EH (cell line): ENCODE measurements at regions not wholly inside any gene's neighbourhood (a gene's known extent, or its start where the extent isn't known, plus 50 kb on each side); places are given as distances from the start of the nearest gene placed in this dataset.

Experiments
- DNase-seq: peaks from one replicate; pipeline ENCODE4 v3.0.0-alpha.2; 2015; ENCODE audit warnings: low read depth

DNA sequence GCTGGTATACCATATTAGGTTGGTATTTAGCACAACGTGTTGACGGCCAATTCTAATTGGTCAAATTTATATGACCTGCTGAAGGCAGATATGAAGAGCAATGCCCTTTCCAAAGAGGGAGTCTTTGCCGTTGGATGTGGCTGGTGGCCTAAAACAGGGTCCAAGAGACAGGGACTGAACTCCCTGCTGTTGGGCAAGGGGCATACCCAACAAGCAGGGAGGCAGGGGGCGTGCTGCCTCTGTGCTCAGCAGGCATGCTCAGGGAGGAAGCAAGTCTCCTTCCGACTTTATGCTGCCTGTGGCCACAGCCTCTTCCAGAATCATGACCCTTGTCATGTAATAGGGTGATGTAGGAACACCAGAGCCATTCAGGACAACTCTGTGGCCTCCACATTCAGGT is 167.7 kb upstream of the NPVF start:
- no peak for DNase-seq

DNA sequence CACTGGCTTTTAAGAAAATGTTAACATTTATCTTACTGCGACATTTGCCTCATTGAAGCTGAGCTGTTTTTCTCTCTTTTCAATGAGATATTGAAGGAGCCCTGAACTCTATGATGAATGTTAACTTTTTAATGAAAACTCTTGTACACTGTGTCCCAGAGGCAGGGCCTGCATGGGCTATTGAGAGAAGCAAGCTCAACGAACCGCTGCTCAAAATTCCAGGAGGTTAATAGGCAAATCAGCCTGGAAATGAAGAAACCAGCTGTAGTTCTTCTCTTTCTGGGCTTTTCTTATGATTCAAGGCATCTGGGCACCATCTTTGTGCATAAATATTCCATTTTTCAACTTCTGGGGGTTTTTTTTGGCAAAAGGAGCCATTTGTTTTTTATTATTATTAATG is 168.4 kb upstream of the NPVF start:
- DNase-seq, result no peak

DNA sequence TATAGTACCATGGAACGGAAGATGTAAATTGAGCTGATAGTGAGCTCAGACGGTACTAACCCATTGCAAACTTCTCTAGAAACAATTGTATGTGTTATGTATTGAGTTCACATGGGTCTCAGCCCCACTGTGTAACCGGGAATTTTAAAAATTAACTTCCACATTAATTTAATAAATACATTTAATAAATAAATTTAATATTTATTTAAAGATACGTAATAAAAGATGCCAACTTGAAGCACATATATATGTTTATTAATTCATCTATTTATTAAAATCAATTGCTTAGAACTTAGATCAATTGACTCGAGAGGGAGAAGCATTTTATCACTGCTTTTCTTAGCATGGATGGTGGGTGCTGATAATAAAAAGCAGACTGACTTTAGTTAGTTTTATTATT is 170.1 kb upstream of the NPVF start:
- no peak for DNase-seq

DNA sequence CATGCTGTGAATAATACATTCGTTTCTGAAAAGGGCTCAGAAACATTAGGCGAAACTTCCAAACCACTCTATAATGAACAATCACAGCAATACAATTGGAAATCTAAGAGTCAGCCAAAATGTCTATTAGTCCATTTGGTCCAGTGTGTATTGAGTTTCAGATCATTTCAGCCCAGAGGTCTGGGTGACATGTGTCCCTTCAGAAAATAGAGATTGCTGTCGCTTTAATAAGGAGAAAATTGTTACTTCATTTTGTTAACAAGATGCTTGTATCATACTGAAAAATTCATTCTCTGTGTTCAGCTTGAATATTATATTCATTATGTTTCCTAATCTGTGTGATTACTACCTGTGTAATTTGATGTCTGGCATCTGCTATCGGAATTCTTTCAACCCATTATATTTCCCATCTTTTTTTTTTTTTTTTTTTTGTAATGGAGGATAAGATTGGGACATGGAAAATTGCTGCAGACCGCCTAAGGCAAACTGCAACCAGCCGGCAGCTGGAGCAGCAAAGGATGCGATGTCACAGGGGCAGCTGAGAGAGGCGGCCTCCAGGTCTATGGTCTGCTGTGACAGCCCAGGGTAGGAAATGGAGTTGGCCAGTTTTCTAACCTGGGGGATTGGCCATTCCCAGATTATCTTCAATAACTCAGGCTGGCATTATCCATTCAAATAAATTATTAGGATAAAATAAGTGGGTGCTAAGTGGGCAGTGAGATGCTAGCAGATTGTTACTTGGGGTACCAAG is 170.9 kb upstream of the NPVF start:
- no peak for DNase-seq

DNA sequence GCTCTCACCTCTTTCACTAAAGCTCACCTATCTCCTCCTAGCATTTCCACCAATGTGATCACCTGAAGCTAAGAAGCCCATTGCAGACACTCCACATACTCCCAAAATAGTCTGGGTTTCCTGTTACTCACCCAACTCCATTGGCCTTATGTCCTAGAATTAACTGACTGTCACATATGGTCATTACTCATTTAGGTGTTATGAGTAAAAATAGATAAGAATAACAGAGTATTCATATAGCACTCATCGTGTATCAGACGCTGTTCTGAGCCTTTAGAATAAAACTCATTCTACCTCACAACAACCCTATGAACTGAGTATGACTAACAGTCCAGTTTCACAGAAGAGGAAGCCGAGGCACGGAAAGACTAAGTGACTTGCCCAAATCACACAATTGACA is 174.2 kb upstream of the NPVF start:
- DNase-seq, result no peak

DNA sequence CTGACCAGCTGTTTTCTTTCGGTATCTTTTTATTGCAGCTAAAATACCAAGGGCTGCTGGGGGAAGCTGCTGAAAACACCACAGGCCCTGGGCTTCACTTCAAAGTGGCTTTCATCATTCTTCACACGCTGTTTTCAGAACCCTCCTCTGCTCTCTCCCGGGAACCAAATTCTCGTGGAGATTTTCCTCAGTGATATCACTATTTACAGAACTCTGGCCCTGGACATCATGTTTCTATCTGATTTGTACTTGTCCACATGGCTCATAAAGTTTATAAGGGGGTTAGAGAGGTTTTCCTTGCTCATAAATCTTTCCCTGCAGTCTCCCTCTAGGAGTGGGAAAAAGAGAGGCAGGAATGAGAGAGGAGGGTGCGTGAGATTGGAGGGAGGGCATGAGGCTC is 177.4 kb upstream of the NPVF start:
- no peak for DNase-seq

DNA sequence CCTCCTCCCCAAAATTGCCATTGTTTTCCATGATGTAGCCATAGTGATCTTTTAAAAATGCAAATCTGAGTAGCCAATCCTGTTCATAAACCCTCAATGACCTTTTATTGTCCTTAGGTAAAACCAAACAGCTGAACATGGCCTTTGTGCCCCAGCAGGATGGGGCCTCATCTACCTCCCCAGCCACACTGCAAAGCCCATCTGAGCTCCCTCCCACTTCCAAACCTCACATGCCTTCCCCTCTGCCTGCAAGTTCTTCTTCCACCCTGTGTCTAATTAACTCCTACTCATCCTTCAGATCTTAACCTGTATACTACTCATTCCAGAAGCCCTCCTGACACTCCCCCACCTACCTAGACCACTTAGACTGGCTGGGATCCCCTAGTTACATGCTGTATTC is 178.8 kb upstream of the NPVF start:
- DNase-seq, result no peak

DNA sequence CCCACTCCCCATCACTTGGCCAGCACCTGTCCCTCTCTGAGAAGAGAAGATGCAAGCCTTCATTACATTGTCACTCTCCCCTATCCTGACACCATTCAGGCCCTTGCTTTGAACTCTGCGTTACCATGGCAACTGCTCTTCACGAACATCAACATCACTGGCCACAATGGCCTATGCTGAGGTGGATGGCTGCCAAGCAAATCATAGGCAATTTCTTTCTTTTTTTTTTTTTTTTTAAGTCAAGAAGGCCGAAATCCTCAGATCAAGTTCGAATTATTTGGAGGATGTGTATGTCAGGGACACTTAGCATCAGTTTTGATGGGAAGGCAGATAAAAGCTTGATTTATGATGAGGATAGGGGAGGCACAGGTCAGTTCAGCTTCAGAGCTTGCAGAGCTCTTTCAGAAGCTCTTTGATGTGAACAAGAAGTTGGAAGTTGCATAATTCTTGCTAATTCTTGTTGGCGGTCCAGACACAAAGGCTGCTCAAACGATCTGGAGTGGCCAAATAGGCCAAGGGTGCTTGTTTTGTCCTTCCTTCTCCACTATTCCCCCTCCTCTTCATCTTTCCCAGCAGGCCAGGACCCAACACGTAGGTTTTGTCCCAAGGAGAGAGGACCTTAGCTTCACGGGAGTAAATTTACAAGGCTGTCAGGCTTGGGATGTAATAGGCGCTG is 179.9 kb upstream of the NPVF start:
- DNase-seq, result no peak

DNA sequence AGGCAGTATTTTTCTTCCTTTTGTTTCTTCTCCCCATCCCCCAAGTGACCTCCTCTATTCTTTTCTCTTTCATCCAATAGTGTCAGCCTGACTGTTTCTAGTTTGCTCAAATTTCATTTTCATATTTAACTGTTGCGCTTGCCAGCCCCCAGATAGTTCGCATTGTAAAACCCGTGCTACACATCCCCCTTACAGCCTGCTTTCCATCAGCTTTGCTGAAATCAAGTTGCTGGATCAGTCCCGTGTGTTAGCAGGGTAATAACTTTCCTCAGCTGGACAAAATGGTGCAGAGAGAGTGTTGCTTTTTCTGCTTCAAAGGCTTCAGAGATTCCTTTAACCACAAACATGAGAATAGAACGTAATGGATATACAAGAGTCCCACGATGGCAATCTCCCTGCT is 180.6 kb upstream of the NPVF start:
- DNase-seq, result no peak

DNA sequence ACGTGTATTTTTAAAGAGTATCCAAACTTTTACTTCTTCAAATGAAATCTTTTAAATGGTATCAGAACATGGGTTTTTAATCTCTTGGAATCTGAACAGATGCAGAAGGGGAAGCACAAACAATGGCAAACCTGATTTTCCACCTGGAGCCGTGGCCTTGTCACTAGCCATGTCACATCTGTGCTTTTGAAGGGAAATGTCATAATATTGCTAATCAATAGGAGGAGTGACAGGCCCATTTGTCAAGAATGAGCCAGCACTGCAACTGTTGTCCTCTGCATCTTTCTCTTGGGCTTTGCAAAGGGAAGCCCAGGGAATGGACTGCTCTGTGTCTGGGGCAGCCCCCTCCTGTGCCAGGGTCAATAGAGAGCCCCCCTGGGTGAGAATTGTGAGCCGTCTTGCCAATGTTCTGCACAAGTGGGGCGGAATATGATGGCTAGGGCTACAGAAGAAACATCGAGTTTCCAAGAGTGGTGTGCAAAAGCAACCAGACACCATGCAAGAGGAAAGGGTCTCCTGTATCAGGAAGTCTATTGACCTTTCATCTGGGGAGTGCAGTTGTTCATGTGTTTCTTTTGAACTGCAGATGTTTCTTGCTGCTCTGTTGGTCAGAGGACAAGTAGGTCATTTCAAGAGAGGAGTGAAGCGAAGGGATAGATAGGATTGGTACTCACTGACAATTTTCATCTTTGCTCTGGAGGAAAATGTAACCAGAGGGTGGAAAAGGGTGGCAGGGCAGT is 181.8 kb upstream of the NPVF start:
- DNase-seq, result no peak

DNA sequence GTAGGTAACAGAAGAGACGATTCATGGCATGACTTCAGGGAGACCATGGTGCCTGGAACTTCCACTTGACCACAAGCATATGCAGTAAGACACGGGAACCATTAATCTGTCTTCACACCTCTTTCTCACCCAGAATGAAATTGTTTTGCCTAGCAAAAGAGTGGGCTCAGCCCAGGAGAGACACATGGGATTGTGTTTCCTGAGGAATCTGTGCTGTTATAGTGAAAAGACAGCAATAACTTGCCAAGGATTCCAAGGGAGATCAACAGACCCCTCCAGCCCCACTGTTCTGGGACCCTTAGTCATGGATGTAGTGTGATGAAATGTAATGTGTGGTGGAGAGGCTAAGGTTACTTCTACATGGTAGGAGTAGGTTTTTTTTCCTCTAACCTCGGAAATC is 192.5 kb upstream of the NPVF start:
- no peak for DNase-seq

DNA sequence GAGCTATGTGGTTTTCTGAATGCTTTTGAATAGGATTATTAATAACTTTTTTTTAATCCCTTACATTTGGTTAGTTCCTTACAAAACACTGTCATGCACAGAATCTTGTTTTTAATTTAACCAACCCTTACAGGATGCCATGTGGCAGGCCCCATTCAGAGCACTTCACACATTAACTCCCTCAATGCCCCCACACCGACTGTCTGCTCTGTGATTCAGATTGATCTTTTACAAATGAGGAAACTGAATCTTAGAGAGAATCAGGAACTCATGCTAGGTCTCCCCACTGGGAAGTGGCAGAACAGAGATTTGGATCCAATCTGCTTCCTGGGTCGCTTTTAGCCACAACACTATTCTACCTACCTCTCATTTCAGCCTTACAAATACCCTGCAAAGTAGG is 195.8 kb upstream of the NPVF start:
- DNase-seq, result no peak

DNA sequence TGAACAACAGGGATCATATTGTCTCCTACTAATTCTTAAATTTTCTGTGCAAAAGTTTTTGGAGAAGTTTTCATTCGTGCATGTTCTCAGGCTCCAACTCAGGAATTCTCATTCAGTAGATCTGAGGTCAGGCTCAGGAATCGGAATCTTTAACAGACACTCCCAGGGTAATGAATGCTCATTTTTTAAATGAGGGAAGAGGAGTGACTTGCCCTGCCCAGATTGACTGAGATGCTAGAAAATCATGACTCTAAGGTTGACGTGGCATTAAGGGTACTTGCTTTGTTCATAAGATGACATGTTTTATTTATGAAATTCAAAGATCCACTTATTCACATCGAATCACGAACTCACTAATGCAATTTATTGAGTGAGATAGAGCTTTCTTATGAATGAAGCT is 196.6 kb upstream of the NPVF start:
- no peak for DNase-seq

DNA sequence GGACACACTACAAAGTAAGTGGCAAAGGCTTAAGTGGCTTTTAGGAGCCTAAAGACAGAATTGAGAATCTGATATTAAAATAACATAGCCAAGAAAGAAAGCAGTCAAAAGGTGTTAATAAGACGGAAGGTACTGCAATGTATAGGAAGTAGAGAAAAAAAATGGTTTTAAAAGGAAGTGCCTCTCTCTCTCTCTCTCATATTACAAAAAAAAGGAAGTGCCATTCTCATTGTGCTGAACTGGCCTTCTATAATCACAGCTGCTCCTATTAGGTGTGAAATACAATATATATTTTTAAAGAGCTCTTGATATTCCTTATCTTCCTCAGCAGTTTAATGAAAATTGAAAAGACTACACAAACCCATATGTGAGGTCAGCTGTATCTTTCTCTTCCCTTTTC is 199.4 kb upstream of the NPVF start:
- DNase-seq, result no peak

DNA sequence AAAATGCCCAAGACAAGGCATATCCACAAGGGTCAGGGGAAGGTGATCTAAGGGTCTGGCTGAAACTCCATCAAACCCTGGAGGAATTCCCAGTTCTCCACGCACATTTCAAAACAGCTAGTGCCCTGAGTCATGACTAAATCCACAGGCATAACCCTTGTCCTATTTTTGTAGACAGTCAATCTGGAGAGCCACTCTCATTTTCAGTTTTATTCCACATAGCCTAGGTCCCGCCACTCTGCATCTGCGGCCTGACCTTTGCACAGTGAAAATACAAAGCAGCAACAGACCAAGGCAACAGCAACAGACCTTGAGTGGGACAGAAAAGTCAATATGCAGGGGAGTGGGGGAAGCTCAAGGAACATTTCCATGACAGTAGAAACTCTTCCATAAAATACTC is 201.4 kb upstream of the NPVF start:
- no peak for DNase-seq

DNA sequence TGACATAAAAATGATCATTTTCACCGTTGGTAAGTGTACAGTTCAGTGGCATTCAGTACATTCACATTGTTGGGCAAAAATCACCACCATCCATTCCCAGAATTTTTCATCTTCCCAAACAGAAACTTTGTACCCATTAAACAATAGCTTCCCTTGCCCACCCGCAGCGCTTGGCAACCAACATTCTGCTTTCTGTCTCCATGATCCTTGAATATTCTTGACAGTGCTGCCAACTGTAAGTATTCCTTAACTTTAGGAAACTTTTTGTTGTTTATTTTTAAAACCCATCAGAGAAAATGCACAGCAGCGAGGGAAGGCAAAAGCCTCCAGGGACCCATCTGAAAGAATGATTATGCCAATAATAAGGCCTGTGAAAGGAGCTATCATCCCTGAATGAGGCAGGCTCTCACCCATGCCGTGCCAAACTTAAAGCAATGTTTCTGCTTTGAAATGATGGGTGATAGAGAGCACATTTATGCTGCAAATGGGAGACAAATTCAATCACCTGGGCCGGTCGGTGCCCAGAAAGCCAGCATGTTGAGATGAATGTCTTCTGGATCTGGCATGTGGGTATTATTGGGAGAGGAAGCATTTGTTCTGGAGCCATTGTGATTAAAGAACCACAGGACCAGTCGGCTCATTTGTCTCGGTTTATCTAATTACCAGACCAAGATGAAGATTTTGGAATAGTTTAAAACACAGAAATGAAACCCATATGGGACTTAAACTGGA is 202.1 kb upstream of the NPVF start:
- no peak for DNase-seq

DNA sequence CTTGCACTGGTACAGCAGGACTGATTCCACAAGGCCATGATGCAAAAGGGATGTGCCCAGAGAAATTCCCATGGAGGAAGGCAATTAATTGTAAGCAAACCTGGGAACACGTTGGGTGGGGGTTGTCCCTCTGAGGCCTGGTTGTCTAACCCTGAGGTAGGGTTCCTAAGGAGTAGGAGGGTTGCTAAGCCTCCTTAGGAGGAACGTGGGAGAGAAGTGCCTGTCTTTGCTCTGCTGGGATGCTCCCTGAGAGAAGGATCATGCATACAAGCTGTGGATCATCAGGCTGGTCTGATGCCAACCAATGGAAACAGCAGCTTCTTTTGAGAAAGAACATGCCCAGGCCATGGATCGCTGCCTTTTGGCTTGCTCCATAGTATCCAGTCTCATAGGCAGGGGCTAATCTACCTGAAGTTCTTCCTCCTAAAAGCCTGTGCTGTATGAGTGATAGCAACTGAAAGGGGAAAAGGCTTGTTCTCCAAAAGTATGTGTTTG is 203.7 kb upstream of the NPVF start:
- no peak for DNase-seq

DNA sequence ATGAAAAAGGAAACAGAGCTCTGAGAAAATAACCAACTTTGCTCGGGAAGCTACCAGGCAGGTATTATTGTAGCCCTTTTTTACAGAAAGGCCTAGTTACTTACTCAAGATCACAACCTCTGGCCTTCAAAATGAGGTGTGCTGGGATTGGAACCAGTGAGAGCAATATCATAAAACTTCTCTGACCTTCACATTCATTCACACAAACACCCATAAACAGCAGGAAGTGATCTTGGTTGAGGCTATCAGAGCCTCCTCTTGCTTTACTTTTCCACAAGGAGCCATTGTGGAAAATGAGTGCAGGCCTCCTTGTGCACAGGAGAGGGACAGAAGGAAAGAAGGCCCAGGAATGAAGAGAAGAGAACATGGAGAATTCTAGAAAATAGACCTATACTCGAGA is 204.5 kb upstream of the NPVF start:
- DNase-seq, result no peak

DNA sequence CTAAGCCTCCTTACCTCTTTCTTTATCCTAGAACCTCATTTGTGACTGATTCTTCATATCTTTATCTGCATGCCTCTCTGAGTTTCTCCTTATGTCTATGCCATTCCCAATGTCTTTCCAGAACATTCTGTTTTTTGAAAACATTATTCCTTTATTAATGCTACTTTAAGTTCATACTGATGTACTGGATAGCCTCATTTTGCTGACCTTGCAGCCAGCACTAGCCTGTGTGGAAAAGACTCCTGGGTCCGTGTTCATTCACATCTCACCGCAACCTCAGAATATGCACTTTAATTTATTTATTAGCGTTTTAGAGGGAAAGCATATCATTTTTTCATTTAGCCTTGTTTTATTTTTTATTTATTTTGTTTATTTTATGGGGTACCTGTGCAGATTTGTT is 208.1 kb upstream of the NPVF start:
- DNase-seq, result no peak

DNA sequence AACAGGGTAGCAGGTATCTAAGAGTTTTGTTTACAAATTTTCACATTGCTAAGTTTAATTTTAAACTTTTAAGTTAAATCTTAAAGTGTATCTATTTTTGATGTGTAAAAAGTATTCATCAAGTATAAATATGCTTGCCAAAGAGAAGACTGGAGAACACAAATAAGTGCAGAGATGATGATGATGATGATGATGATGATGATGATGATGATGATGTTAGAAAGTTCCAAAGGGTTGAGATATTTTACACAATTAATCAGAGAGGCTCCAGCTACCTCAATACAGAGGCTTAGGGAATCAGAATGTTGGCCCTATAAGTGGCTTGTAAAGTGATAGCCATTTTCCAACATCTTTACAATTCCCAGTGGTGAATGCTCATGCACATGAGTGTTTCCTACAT is 209.0 kb upstream of the NPVF start:
- no peak for DNase-seq

DNA sequence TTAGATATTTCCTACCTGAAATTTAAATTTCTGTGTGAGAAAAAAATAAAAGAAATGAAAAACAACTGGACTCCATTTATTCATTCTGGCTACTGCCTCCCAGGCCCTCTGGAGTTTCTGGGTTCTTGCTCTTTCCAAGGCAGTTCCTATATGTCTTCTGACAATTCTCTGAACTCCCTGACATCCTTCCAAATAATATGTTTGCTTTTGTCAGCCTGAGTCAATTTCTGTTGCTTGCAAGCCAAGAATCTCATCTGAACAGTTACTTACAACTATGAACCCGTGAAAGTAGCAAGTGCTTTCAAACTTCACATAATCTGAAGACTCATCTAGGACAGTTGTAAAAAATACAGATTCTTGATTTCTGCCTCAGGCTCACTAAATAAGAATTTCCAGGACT is 216.7 kb upstream of the NPVF start:
- no peak for DNase-seq

DNA sequence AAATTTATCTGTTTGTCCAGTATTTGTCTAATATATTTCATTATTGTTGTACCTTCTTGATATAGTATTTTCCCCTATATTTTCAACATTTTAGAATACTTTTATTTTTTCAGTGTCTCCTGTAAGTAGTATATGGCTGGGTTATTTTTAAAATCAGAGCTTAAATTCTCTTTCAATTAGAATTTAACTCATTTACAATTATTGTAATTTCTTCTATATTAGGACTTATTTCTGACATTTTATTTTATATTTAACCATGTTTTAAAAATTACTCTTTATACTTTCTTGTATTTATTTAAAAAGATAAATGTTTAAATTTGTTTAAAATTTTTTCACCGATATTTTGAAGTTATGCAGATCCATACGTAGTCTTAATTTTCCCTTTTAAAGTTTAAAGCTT is 220.0 kb upstream of the NPVF start:
- DNase-seq, result no peak

DNA sequence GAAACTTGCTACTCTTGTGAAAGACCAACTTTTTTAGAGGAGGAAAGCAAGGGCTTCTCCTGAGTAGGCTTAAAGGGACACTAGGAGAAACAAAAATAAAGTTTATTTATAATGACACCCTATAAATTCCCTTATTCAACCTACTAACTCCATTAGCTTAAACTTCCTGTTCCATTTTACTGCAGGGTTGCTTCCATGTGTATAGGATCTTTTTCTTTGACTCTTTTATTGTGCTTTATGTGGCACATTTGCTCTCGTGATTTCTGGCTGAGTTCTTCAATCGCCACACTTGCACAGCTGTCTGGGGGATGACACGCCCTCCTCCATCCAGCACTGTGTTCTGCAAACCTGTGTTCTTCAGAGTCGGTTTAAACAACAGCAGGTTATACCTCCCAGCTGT is 225.7 kb upstream of the NPVF start:
- DNase-seq, result no peak
